Endodermal cell (in vitro differentiated cells): ENCODE measurements at regions not wholly inside any gene's neighbourhood (a gene's known extent, or its start where the extent isn't known, plus 50 kb on each side); places are given as distances from the start of the nearest gene placed in this dataset.

Experiments used
- DNase-seq: peaks from one replicate; pipeline ENCODE4 v3.0.0-alpha.2; 2017
- H3K27ac ChIP-seq: 2 replicates; pipeline ENCODE4 v1.5.1; 2013; ENCODE audit warnings: mild to moderate bottlenecking, low read depth, low read length, moderate library complexity
- H3K27me3 ChIP-seq: 2 replicates; pipeline ENCODE4 v1.6.1; 2013; ENCODE audit warnings: mild to moderate bottlenecking, low read length, moderate library complexity; ENCODE audit not compliant: insufficient read depth, control insufficient read depth, poor library complexity, severe bottlenecking
- H3K36me3 ChIP-seq: 2 replicates; pipeline ENCODE4 v1.7.0; 2013; ENCODE audit warnings: mild to moderate bottlenecking, low read length, moderate library complexity; ENCODE audit not compliant: control insufficient read depth, insufficient read depth
- H3K4me1 ChIP-seq: one replicate; pipeline ENCODE4 v1.7.0; 2013; ENCODE audit warnings: low read length; ENCODE audit not compliant: control insufficient read depth, insufficient read depth
- H3K4me3 ChIP-seq: 2 replicates; pipeline ENCODE4 v1.5.1; 2013; ENCODE audit warnings: mild to moderate bottlenecking, low read length, moderate library complexity
- H3K9ac ChIP-seq: 2 replicates; pipeline ENCODE4 v1.6.1; 2013; ENCODE audit warnings: mild to moderate bottlenecking, low read length, moderate library complexity; ENCODE audit not compliant: poor library complexity, severe bottlenecking; ENCODE audit errors: extremely low read depth
- H3K9me3 ChIP-seq: 2 replicates; pipeline ENCODE4 v1.6.1; 2013; ENCODE audit warnings: mild to moderate bottlenecking, low read length, moderate library complexity; ENCODE audit not compliant: control insufficient read depth
- H3K27ac Mint-ChIP-seq: 2 replicates; pipeline ENCODE4 v1.8.0; 2020; ENCODE audit warnings: mixed read lengths
- H3K27me3 Mint-ChIP-seq: 2 replicates; pipeline ENCODE4 v1.8.0; 2021; ENCODE audit warnings: mild to moderate bottlenecking, mixed read lengths; ENCODE audit not compliant: insufficient read depth
- H3K36me3 Mint-ChIP-seq: 2 replicates; pipeline ENCODE4 v1.8.0; 2020; ENCODE audit warnings: low read depth, mixed read lengths
- H3K4me1 Mint-ChIP-seq: 2 replicates; pipeline ENCODE4 v1.8.0; 2020; ENCODE audit warnings: mixed read lengths
- H3K4me3 Mint-ChIP-seq: 2 replicates; pipeline ENCODE4 v1.8.0; 2020; ENCODE audit warnings: mild to moderate bottlenecking, moderate library complexity, mixed read lengths
- H3K9me3 Mint-ChIP-seq: 2 replicates; pipeline ENCODE4 v1.8.0; 2020; ENCODE audit warnings: mild to moderate bottlenecking, mixed read lengths
- CTCF ChIP-seq: fragments of 200-600 bp; sonication (generic); conservative IDR thresholded peaks from 2 replicates; pipeline ENCODE4 v1.5.0; 2021; ENCODE audit warnings: antibody characterized with exemption, mild to moderate bottlenecking
- WGBS, 2 experiments: methylation state at CpG; one replicate each; pipeline versions ENCODE4 v1.1.5 to v1.1.7; 2013; ENCODE audit warnings: missing lambda C conversion rate in 2 of 2, mixed read lengths in 1 of 2; ENCODE audit not compliant: insufficient coverage in 1 of 2, insufficient read length in 1 of 2; 5-methylcytosine and 5-hydroxymethylcytosine counted together

GRCh38 chr11:70865356-70865755, 387.0 kb downstream of the SHANK2 start:
- H3K27ac Mint-ChIP-seq = no peak overlapping the region

GRCh38 chr11:70866834-70867233, 385.5 kb downstream of the SHANK2 start:
- WGBS, 2 experiments = 91% methylated on average over 6 to 9 of the region's 9 CpGs
- Histone ChIP-seq H3K4me3 (no peak overlapping the region), H3K9me3 (no peaks in the 10 kb centered on the region), H3K36me3 (no peaks in the 10 kb centered on the region), H3K4me1 (no peaks in the 10 kb centered on the region), H3K27me3 (no peaks in the 10 kb centered on the region), H3K9ac (no peak overlapping the region), H3K27ac (no peak overlapping the region)
- peaks cover 6% of the 10 kb centered on the region for H3K4me1 Mint-ChIP-seq
- H3K9me3 Mint-ChIP-seq = no peaks in the 10 kb centered on the region
- TF ChIP-seq CTCF = no peak
- DNase-seq = no peak
- no peak overlapping the region for H3K27ac Mint-ChIP-seq
- no peaks in the 10 kb centered on the region for H3K36me3 Mint-ChIP-seq
- peaks cover 18% of the 10 kb centered on the region for H3K27me3 Mint-ChIP-seq
- H3K4me3 Mint-ChIP-seq = no peak overlapping the region

More at GRCh38 chr11:70865356-70865755, 387.0 kb downstream of the SHANK2 start:
- Histone ChIP-seq H3K9me3 (no peaks in the 10 kb centered on the region), H3K27ac (no peak overlapping the region), H3K4me1 (no peaks in the 10 kb centered on the region), H3K36me3 (no peaks in the 10 kb centered on the region), H3K27me3 (no peaks in the 10 kb centered on the region), H3K4me3 (no peak overlapping the region), H3K9ac (no peak overlapping the region)
- Mint-ChIP-seq H3K4me3 (no peak overlapping the region), H3K36me3 (no peaks in the 10 kb centered on the region), H3K4me1 (peaks cover 6% of the 10 kb centered on the region), H3K9me3 (no peaks in the 10 kb centered on the region), H3K27me3 (peaks cover 9% of the 10 kb centered on the region)
- no peak for DNase-seq
- WGBS, 2 experiments = 95 to 100% methylated on average over 6 to 10 of the region's 10 CpGs
- TF ChIP-seq CTCF = no peak

- H3K4me1 Mint-ChIP-seq = peaks cover 6% of the 10 kb centered on the region
- Histone ChIP-seq H3K36me3 (no peaks in the 10 kb centered on the region), H3K9ac (no peak overlapping the region), H3K4me1 (no peaks in the 10 kb centered on the region), H3K9me3 (no peaks in the 10 kb centered on the region), H3K4me3 (no peak overlapping the region), H3K27ac (no peak overlapping the region), H3K27me3 (no peaks in the 10 kb centered on the region)
- no peak overlapping the region for H3K27ac Mint-ChIP-seq
- no peaks in the 10 kb centered on the region for H3K36me3 Mint-ChIP-seq
- TF ChIP-seq CTCF = no peak
- DNase-seq = no peak
- peaks cover 23% of the 10 kb centered on the region for H3K27me3 Mint-ChIP-seq
- WGBS, 2 experiments = 86 to 90% methylated on average over 22 to 25 of the region's 25 CpGs
- H3K4me3 Mint-ChIP-seq = no peak overlapping the region
- H3K9me3 Mint-ChIP-seq = no peaks in the 10 kb centered on the region
These were observed 384.9 kb downstream of the SHANK2 start for GRCh38 chr11:70867281-70868047.
